ENCODE measurements at regions not wholly inside any gene's neighbourhood (a gene's known extent, or its start where the extent isn't known, plus 50 kb on each side); places are given as distances from the start of the nearest gene placed in this dataset.

DNA sequence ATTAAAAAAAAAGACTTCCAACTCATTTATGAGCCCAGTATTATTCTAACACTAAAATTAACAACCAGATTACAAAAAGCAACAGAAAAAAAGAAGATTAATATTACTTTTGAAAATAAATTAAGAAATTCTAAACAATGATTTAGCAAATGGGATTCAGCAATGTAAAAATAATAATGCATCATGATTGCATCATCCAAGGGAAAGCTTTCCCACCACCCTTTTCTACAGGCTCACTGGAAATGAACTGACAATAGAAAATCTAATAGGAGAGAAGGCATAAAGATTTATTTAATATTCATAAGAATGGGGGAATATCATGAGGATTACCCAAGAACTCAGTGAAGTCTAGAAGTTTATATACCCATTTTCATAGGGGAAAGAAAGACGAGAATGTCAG lies 1671.9 kb downstream of the NCAM2 start:
- Histone ChIP-seq H3K4me3 (no peak overlapping the region), H3K9me3 (no peaks in the 10 kb centered on the region), H3K4me1 (no peaks in the 10 kb centered on the region), H3K27ac (no peak overlapping the region), H3K4me2 (no peak overlapping the region)
- DNase-seq (ENCODE audit: low read depth in 1 of 2, low spot score in 1 of 2), result no peak
- ATAC-seq, result no peak
- CTCF ChIA-PET, result no interaction called here
- POLR2A ChIA-PET, result no interaction called here
- WGBS (ENCODE audit: missing lambda C conversion rate), result 0% methylated on average over 1 of the region's 1 CpG
- FAIRE-seq, result no peak
- TF ChIP-seq, protein P1, sequence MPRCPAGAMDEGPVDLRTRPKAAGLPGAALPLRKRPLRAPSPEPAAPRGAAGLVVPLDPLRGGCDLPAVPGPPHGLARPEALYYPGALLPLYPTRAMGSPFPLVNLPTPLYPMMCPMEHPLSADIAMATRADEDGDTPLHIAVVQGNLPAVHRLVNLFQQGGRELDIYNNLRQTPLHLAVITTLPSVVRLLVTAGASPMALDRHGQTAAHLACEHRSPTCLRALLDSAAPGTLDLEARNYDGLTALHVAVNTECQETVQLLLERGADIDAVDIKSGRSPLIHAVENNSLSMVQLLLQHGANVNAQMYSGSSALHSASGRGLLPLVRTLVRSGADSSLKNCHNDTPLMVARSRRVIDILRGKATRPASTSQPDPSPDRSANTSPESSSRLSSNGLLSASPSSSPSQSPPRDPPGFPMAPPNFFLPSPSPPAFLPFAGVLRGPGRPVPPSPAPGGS (IDR thresholded peaks at IDR 0.05), result no peak
- no peak for TF ChIP-seq CBX2 (IDR thresholded peaks at IDR 0.05; ENCODE audit: borderline replicate concordance, low read depth)
- no peak for TF ChIP-seq RNF2 (IDR thresholded peaks at IDR 0.05; ENCODE audit: borderline replicate concordance, low read depth)
- no peak for TF ChIP-seq ZC3H11A (IDR thresholded peaks at IDR 0.05)
- TF ChIP-seq EP300 (IDR thresholded peaks at IDR 0.05), result no peak
- TF ChIP-seq JUNB (IDR thresholded peaks at IDR 0.05), result no peak
- no peak for TF ChIP-seq HDAC2 (IDR thresholded peaks at IDR 0.05)
- TF ChIP-seq EHF (CRISPR knock-in tag; IDR thresholded peaks at IDR 0.05), result no peak
- TF ChIP-seq NPAS2 (CRISPR knock-in tag; IDR thresholded peaks at IDR 0.05; ENCODE audit: borderline replicate concordance), result no peak
- no peak for TF ChIP-seq PHF8 (IDR thresholded peaks at IDR 0.05; ENCODE audit: borderline replicate concordance, low read depth)
- TF ChIP-seq POLR2AphosphoS2 (conservative IDR thresholded peaks at IDR 0.05; ENCODE audit: low read length), result no peak
- TF ChIP-seq MAZ (IDR thresholded peaks at IDR 0.05; ENCODE audit: borderline replicate concordance, low read depth, low read length), result no peak
- TF ChIP-seq, protein P2, sequence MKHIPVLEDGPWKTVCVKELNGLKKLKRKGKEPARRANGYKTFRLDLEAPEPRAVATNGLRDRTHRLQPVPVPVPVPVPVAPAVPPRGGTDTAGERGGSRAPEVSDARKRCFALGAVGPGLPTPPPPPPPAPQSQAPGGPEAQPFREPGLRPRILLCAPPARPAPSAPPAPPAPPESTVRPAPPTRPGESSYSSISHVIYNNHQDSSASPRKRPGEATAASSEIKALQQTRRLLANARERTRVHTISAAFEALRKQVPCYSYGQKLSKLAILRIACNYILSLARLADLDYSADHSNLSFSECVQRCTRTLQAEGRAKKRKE (CRISPR knock-in tag; IDR thresholded peaks at IDR 0.05; ENCODE audit: low read depth), result no peak
- no peak for TF ChIP-seq TFCP2L1 (CRISPR knock-in tag; IDR thresholded peaks at IDR 0.05)
- TF ChIP-seq JUN (IDR thresholded peaks at IDR 0.05), result no peak
- no peak for TF ChIP-seq RAD21 (conservative IDR thresholded peaks at IDR 0.05 in 1 of 2, IDR thresholded peaks at IDR 0.05 in 1 of 2)
- no peak for TF ChIP-seq HOXA7 (CRISPR knock-in tag; IDR thresholded peaks at IDR 0.05)

DNA sequence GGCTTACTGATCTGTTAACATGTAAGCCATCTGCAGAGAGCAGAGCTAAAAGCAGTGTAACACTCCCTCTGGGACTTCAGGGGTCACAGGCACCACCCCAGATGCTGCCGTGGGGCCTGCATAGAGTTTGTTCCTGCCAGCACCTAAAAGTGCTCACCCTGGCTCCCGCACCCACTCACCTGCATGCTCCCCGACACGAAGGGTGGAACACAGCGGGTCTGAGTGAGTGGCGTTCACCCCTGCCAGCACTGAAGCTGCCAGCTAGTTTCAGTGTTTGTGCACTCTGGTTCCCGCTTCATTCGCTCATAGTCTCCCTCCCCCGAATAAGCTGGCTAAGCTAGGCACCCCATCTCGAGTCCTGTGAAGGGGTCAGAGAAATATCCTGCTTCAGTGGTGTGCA lies 1681.0 kb downstream of the NCAM2 start:
- Histone ChIP-seq H3K4me2 (no peak overlapping the region), H3K4me3 (no peak overlapping the region), H3K27ac (no peak overlapping the region), H3K4me1 (no peaks in the 10 kb centered on the region), H3K9me3 (no peaks in the 10 kb centered on the region)
- WGBS (ENCODE audit: missing lambda C conversion rate), result 0% methylated on average over 5 of the region's 10 CpGs
- no peak for ATAC-seq
- no peak for FAIRE-seq
- DNase-seq (ENCODE audit: low read depth in 1 of 2, low spot score in 1 of 2), result no peak
- ChIA-PET CTCF (no interaction called here), POLR2A (no interaction called here)
- TF ChIP-seq HOXA7 (CRISPR knock-in tag; IDR thresholded peaks at IDR 0.05), result no peak

DNA sequence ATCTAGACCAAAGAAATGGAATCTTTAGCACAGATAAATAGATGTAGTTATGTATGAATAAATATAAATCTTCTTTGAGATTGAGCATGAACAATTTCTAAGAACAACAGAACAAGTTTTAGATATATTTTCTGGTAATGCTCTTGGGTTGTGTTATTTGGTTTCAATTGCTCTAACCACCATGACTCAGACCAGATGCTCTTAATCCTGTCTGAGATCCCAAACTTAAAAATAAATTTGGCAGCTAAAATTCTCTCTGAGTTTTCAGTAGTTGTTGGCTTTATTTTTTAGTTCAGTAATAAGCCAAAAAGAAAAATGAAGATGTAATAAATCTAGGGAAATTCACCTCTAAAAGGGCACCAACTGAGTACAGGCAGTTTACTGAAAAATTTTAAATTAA lies 1693.4 kb downstream of the NCAM2 start:
- no peaks in the 10 kb centered on the region for H3K9me3 ChIP-seq
- FAIRE-seq, result no peak
- no peak for ATAC-seq
- ChIA-PET POLR2A (no interaction called here), CTCF (no interaction called here)
- H3K4me1 ChIP-seq, result no peaks in the 10 kb centered on the region
- no peak for DNase-seq (ENCODE audit: low read depth in 1 of 2, low spot score in 1 of 2)
- no peak overlapping the region for H3K27ac ChIP-seq
- H3K4me3 ChIP-seq, result no peak overlapping the region
- TF ChIP-seq POLR2A (IDR thresholded peaks at IDR 0.05; ENCODE audit: low read length) (no peak), NFE2L2 (conservative IDR thresholded peaks at IDR 0.05; ENCODE audit: low read length) (no peak), FOXS1 (CRISPR knock-in tag; IDR thresholded peaks at IDR 0.05) (no peak), TFCP2L1 (CRISPR knock-in tag; IDR thresholded peaks at IDR 0.05) (no peak), ZC3H11A (IDR thresholded peaks at IDR 0.05) (no peak), HEYL (CRISPR knock-in tag; IDR thresholded peaks at IDR 0.05) (no peak), TP53 (CRISPR knock-in tag; IDR thresholded peaks at IDR 0.05) (no peak), ZNF302 (CRISPR knock-in tag; IDR thresholded peaks at IDR 0.05) (no peak), RAD21 (conservative IDR thresholded peaks at IDR 0.05 in 1 of 2, IDR thresholded peaks at IDR 0.05 in 1 of 2) (no peak), CBX2 (IDR thresholded peaks at IDR 0.05; ENCODE audit: borderline replicate concordance, low read depth) (no peak), CBX8 (IDR thresholded peaks at IDR 0.05) (no peak)
- TF ChIP-seq, protein P3, sequence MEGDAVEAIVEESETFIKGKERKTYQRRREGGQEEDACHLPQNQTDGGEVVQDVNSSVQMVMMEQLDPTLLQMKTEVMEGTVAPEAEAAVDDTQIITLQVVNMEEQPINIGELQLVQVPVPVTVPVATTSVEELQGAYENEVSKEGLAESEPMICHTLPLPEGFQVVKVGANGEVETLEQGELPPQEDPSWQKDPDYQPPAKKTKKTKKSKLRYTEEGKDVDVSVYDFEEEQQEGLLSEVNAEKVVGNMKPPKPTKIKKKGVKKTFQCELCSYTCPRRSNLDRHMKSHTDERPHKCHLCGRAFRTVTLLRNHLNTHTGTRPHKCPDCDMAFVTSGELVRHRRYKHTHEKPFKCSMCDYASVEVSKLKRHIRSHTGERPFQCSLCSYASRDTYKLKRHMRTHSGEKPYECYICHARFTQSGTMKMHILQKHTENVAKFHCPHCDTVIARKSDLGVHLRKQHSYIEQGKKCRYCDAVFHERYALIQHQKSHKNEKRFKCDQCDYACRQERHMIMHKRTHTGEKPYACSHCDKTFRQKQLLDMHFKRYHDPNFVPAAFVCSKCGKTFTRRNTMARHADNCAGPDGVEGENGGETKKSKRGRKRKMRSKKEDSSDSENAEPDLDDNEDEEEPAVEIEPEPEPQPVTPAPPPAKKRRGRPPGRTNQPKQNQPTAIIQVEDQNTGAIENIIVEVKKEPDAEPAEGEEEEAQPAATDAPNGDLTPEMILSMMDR (IDR thresholded peaks at IDR 0.05), result no peak
- TF ChIP-seq, protein P4, sequence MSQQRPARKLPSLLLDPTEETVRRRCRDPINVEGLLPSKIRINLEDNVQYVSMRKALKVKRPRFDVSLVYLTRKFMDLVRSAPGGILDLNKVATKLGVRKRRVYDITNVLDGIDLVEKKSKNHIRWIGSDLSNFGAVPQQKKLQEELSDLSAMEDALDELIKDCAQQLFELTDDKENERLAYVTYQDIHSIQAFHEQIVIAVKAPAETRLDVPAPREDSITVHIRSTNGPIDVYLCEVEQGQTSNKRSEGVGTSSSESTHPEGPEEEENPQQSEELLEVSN (IDR thresholded peaks at IDR 0.05; ENCODE audit: borderline replicate concordance, low read depth), result no peak
- TF ChIP-seq, protein P5, sequence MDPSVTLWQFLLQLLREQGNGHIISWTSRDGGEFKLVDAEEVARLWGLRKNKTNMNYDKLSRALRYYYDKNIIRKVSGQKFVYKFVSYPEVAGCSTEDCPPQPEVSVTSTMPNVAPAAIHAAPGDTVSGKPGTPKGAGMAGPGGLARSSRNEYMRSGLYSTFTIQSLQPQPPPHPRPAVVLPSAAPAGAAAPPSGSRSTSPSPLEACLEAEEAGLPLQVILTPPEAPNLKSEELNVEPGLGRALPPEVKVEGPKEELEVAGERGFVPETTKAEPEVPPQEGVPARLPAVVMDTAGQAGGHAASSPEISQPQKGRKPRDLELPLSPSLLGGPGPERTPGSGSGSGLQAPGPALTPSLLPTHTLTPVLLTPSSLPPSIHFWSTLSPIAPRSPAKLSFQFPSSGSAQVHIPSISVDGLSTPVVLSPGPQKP (IDR thresholded peaks at IDR 0.05; ENCODE audit: low read depth, low read length), result no peak
- H3K4me2 ChIP-seq, result no peak overlapping the region
